Fibroblast of mammary gland (primary cell): ENCODE measurements at regions not wholly inside any gene's neighbourhood (a gene's known extent, or its start where the extent isn't known, plus 50 kb on each side); places are given as distances from the start of the nearest gene placed in this dataset.

Experiments
- DNase-seq: peaks from one replicate; pipeline ENCODE4 v3.0.0-alpha.2; 2010; ENCODE audit warnings: low read depth
- H3K4me3 ChIP-seq: 2 replicates; pipeline ENCODE4 v1.5.1; 2011; ENCODE audit warnings: low read depth, mild to moderate bottlenecking, low read length, moderate library complexity; ENCODE audit not compliant: control insufficient read depth
- CTCF ChIP-seq: conservative IDR thresholded peaks from 2 replicates; pipeline ENCODE4 v1.5.1; 2011; ENCODE audit warnings: low read depth, low read length, inconsistent platforms; ENCODE audit not compliant: control insufficient read depth, insufficient read depth

- no peak for DNase-seq
- TF ChIP-seq CTCF, result no peak
- no peak overlapping the region for H3K4me3 ChIP-seq
Observed at GRCh38 chr1:29789910-29790247, 553.6 kb downstream of the PTPRU start.

- no peak for TF ChIP-seq CTCF
- no peak overlapping the region for H3K4me3 ChIP-seq
- no peak for DNase-seq
Observed at GRCh38 chr1:29789221-29789909, 553.0 kb downstream of the PTPRU start.

GRCh38 chr1:29786791-29787732 is 550.7 kb downstream of the PTPRU start:
- no peak overlapping the region for H3K4me3 ChIP-seq
- DNase-seq, result no peak
- TF ChIP-seq CTCF, result no peak

GRCh38 chr1:29786195-29786594 is 549.9 kb downstream of the PTPRU start:
- no peak for TF ChIP-seq CTCF
- no peak overlapping the region for H3K4me3 ChIP-seq
- no peak for DNase-seq

GRCh38 chr1:29785554-29785953 is 549.2 kb downstream of the PTPRU start:
- no peak for TF ChIP-seq CTCF
- no peak for DNase-seq
- no peak overlapping the region for H3K4me3 ChIP-seq

- no peak for TF ChIP-seq CTCF
- DNase-seq, result no peak
- no peak overlapping the region for H3K4me3 ChIP-seq
Observed at GRCh38 chr1:29785137-29785527, 548.8 kb downstream of the PTPRU start.
